RWPE2 (cell line): ENCODE measurements at regions not wholly inside any gene's neighbourhood (a gene's known extent, or its start where the extent isn't known, plus 50 kb on each side); places are given as distances from the start of the nearest gene placed in this dataset.

Experiments
- ATAC-seq: fragments of 200-7000 bp; cut with Tn5 transposase; 3 replicates; pipeline ENCODE4 v1.9.1; 2021; ENCODE audit warnings: low read depth
- DNase-seq: peaks from one replicate; pipeline ENCODE4 v3.0.0-alpha.2; 2020; ENCODE audit warnings: low spot score
- H3K27ac ChIP-seq: fragments of 450-650 bp; 2 replicates; pipeline ENCODE4 v1.5.1; 2017; ENCODE audit warnings: mild to moderate bottlenecking; ENCODE audit not compliant: poor library complexity, severe bottlenecking
- H3K27me3 ChIP-seq: fragments of 250-450 bp; sonication (Bioruptor Pico); 2 replicates; pipeline ENCODE4 v1.5.1; 2021; ENCODE audit warnings: mild to moderate bottlenecking, moderate library complexity; ENCODE audit not compliant: insufficient read depth, poor library complexity, severe bottlenecking
- H3K36me3 ChIP-seq: fragments of 250-450 bp; sonication (Bioruptor Pico); 2 replicates; pipeline ENCODE4 v1.5.1; 2020; ENCODE audit warnings: low read depth, mild to moderate bottlenecking, moderate library complexity
- H3K4me1 ChIP-seq: fragments of 250-450 bp; sonication (Bioruptor Pico); 2 replicates; pipeline ENCODE4 v1.5.1; 2021; ENCODE audit warnings: mild to moderate bottlenecking, moderate library complexity; ENCODE audit not compliant: insufficient read depth, poor library complexity, severe bottlenecking
- H3K4me3 ChIP-seq: fragments of 250-450 bp; sonication (Bioruptor Pico); 2 replicates; pipeline ENCODE4 v1.5.1; 2021; ENCODE audit warnings: mild to moderate bottlenecking, moderate library complexity; ENCODE audit not compliant: severe bottlenecking
- H3K9me3 ChIP-seq: fragments of 250-450 bp; sonication (Bioruptor Pico); 2 replicates; pipeline ENCODE4 v1.5.1; 2021; ENCODE audit warnings: mild to moderate bottlenecking, moderate library complexity; ENCODE audit not compliant: severe bottlenecking
- TF ChIP-seq, protein P1 (sequence below): fragments of 450-650 bp; IDR thresholded peaks from one replicate; pipeline ENCODE4 v1.5.1; 2017; ENCODE audit warnings: mild to moderate bottlenecking, moderate library complexity; ENCODE audit not compliant: poor library complexity, severe bottlenecking

GRCh38 chr2:213202011-213202410 lies 50.6 kb upstream of the IKZF2 start:
- no peaks in the 10 kb centered on the region for H3K36me3 ChIP-seq
- ATAC-seq (no peak), DNase-seq (no peak)
- H3K4me3 ChIP-seq: no peak overlapping the region
- H3K27ac ChIP-seq: no peak overlapping the region
- no peaks in the 10 kb centered on the region for H3K4me1 ChIP-seq
- TF ChIP-seq, protein P1, sequence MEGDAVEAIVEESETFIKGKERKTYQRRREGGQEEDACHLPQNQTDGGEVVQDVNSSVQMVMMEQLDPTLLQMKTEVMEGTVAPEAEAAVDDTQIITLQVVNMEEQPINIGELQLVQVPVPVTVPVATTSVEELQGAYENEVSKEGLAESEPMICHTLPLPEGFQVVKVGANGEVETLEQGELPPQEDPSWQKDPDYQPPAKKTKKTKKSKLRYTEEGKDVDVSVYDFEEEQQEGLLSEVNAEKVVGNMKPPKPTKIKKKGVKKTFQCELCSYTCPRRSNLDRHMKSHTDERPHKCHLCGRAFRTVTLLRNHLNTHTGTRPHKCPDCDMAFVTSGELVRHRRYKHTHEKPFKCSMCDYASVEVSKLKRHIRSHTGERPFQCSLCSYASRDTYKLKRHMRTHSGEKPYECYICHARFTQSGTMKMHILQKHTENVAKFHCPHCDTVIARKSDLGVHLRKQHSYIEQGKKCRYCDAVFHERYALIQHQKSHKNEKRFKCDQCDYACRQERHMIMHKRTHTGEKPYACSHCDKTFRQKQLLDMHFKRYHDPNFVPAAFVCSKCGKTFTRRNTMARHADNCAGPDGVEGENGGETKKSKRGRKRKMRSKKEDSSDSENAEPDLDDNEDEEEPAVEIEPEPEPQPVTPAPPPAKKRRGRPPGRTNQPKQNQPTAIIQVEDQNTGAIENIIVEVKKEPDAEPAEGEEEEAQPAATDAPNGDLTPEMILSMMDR: no peak
- H3K27me3 ChIP-seq: no peaks in the 10 kb centered on the region
- H3K9me3 ChIP-seq: no peaks in the 10 kb centered on the region

DNA sequence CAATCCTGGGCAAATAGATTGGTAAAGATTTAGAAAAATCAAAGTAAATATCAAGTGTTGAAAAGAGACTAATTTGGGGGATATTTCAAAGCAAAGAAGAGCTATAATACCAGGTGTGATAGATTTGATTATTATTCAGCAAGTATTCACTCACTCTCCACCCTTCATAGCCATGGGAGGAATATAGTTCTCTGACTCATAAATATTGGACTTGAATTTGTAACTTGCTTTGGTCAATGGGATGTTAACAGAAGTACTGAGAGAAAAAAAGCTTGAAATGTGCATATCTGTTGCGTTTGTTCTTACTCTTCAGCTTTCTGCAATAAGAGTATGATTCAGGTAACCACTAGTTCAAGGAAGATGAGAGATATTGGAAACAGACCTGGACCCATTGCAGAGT lies 54.5 kb upstream of the IKZF2 start:
- DNase-seq (no peak), ATAC-seq (no peak)
- no peak overlapping the region for H3K4me3 ChIP-seq
- H3K27ac ChIP-seq: no peak overlapping the region
- H3K36me3 ChIP-seq: no peaks in the 10 kb centered on the region
- no peaks in the 10 kb centered on the region for H3K9me3 ChIP-seq
- no peaks in the 10 kb centered on the region for H3K4me1 ChIP-seq
- TF ChIP-seq, protein P1: no peak
- H3K27me3 ChIP-seq: no peaks in the 10 kb centered on the region

- ATAC-seq (no peak), DNase-seq (no peak)
- no peaks in the 10 kb centered on the region for H3K9me3 ChIP-seq
- TF ChIP-seq, protein P1: no peak
- no peaks in the 10 kb centered on the region for H3K36me3 ChIP-seq
- H3K4me3 ChIP-seq: no peak overlapping the region
- H3K4me1 ChIP-seq: peaks cover 16% of the 10 kb centered on the region
- no peaks in the 10 kb centered on the region for H3K27me3 ChIP-seq
- no peak overlapping the region for H3K27ac ChIP-seq
Measured at GRCh38 chr2:213213186-213213585, 61.8 kb upstream of the IKZF2 start.

GRCh38 chr2:213214209-213214608 lies 62.8 kb upstream of the IKZF2 start:
- H3K27ac ChIP-seq: no peak overlapping the region
- no peaks in the 10 kb centered on the region for H3K36me3 ChIP-seq
- no peaks in the 10 kb centered on the region for H3K27me3 ChIP-seq
- no peaks in the 10 kb centered on the region for H3K9me3 ChIP-seq
- H3K4me1 ChIP-seq: peaks cover 16% of the 10 kb centered on the region
- no peak overlapping the region for H3K4me3 ChIP-seq
- ATAC-seq: no peak
- DNase-seq: no peak
- TF ChIP-seq, protein P1: no peak

DNA sequence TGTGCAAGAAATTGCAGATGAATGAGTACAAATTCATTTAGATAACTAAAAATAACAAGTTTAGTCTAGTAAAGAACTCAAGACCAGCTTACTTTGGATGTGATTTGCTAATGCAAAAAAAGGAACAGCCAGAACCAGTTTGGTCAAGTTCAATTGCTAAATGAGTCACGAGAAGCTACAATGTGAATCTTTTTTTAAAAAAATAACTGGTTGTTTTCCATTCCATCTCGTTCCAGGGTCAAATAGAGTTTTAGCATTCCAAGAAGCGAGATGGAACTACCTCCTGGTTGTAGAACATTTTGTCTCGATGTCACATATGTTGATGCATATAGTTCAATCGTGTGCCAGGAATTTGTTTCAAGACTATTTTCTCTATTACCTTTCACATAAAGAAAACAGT lies 65.0 kb upstream of the IKZF2 start:
- DNase-seq: no peak
- Histone ChIP-seq H3K4me1 (peaks cover 16% of the 10 kb centered on the region), H3K4me3 (no peak overlapping the region), H3K27ac (peak overlapping the region; percentile 74), H3K9me3 (no peaks in the 10 kb centered on the region), H3K36me3 (no peaks in the 10 kb centered on the region), H3K27me3 (no peaks in the 10 kb centered on the region)
- ATAC-seq: peak; percentile 70
- TF ChIP-seq, protein P1: no peak
